ENCODE measurements at regions not wholly inside any gene's neighbourhood (a gene's known extent, or its start where the extent isn't known, plus 50 kb on each side); places are given as distances from the start of the nearest gene placed in this dataset.

DNA sequence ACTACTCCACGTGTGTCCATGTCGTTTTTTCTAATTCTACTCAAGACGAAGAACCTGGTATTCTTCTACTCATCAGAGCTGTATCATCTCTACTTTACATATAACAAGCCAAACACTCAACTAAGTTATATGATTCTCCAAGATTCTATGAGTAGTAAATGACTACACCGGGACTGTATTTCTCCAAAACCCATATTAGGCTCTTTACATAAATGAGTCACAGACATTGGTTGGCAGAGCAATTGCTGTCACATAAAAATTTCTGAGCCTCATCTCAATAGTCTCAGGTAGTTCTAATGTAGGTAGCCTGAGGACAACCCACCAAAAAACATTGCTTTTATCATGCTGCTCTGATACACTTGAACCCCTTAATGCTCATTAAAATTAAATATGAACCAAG lies 1092.3 kb upstream of the NXPH2 start:
- Histone ChIP-seq H3K27ac (no peak overlapping the region), H3K4me1 (no peaks in the 10 kb centered on the region), H3K9me3 (no peaks in the 10 kb centered on the region), H3K27me3 (no peaks in the 10 kb centered on the region), H3K36me3 (no peaks in the 10 kb centered on the region), H3K4me3 (no peak overlapping the region)
- FAIRE-seq (no peak), DNase-seq (no peak), ATAC-seq (no peak)
- 62 to 77% methylated on average over 4 of the region's 4 CpGs for WGBS, 2 donors
- TF ChIP-seq, protein P1, sequence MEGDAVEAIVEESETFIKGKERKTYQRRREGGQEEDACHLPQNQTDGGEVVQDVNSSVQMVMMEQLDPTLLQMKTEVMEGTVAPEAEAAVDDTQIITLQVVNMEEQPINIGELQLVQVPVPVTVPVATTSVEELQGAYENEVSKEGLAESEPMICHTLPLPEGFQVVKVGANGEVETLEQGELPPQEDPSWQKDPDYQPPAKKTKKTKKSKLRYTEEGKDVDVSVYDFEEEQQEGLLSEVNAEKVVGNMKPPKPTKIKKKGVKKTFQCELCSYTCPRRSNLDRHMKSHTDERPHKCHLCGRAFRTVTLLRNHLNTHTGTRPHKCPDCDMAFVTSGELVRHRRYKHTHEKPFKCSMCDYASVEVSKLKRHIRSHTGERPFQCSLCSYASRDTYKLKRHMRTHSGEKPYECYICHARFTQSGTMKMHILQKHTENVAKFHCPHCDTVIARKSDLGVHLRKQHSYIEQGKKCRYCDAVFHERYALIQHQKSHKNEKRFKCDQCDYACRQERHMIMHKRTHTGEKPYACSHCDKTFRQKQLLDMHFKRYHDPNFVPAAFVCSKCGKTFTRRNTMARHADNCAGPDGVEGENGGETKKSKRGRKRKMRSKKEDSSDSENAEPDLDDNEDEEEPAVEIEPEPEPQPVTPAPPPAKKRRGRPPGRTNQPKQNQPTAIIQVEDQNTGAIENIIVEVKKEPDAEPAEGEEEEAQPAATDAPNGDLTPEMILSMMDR (IDR thresholded peaks at IDR 0.05), result no peak
- intact Hi-C loops (cut with DNase I), result no loop called here

DNA sequence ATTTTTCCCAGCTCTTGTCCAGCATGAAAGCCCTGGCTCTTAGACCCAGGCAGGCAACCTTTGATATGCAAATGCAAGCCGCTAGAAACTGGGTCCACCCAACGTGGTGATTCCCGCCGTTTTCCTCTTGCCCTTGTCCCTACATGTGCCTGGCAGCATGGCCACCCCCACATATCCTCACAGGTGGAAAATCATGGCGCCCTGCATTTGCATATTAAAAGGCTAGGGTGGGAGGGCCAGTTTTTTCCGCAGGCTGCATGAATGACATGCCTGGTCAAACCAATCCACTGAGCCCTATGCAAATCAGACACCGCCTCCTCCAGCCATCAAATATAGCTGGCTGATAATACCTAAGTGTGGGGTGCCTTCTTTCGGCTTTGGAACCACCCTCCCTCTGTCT lies 1091.8 kb upstream of the NXPH2 start:
- TF ChIP-seq, protein P1 (IDR thresholded peaks at IDR 0.05), result no peak
- DNase-seq, result no peak
- no peak for ATAC-seq
- Histone ChIP-seq H3K36me3 (no peaks in the 10 kb centered on the region), H3K27me3 (no peaks in the 10 kb centered on the region), H3K9me3 (no peaks in the 10 kb centered on the region), H3K4me1 (no peaks in the 10 kb centered on the region), H3K27ac (no peak overlapping the region), H3K4me3 (no peak overlapping the region)
- intact Hi-C loops (cut with DNase I), result no loop called here
- 69 to 73% methylated on average over 8 of the region's 8 CpGs for WGBS, 2 donors
- no peak for FAIRE-seq

DNA sequence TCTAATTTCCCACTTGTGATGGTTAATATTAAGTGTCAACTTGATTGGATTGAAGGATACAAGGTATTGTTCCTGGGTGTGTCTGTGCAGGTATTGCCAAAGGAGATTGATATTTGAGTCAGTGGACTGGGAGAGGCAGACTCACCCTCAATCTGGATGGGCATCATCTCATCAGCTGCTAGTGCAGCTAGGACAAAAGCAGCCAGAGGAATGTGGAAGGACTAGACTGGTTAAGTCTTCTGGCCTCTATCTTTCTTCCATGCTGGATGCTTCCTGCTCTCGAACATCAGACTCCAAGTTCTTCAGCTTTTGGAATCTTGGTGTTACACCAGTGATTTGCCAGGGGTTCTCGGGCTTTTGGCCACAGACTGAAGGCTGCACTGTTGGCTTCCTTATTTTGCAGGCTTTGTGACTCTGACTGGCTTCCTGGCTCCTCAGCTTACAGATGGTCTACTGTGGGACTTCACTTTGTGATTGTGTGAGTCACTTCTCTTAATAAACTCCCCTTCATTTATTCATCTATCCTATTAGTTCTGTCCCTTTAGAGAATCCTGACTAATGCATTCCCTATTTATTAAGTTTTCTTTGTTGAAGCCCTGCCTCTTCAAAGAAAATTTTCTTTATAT lies 1087.5 kb upstream of the NXPH2 start:
- DNase-seq (no peak), FAIRE-seq (no peak), ATAC-seq (no peak)
- H3K9me3 ChIP-seq, result no peaks in the 10 kb centered on the region
- no peak overlapping the region for H3K4me3 ChIP-seq
- H3K36me3 ChIP-seq, result no peaks in the 10 kb centered on the region
- H3K27me3 ChIP-seq, result no peaks in the 10 kb centered on the region
- TF ChIP-seq, protein P1 (IDR thresholded peaks at IDR 0.05), result no peak
- H3K4me1 ChIP-seq, result no peaks in the 10 kb centered on the region
- WGBS, 2 donors, result 40 to 43% methylated on average over 2 of the region's 2 CpGs
- intact Hi-C loops (cut with DNase I), result no loop called here
- no peak overlapping the region for H3K27ac ChIP-seq

DNA sequence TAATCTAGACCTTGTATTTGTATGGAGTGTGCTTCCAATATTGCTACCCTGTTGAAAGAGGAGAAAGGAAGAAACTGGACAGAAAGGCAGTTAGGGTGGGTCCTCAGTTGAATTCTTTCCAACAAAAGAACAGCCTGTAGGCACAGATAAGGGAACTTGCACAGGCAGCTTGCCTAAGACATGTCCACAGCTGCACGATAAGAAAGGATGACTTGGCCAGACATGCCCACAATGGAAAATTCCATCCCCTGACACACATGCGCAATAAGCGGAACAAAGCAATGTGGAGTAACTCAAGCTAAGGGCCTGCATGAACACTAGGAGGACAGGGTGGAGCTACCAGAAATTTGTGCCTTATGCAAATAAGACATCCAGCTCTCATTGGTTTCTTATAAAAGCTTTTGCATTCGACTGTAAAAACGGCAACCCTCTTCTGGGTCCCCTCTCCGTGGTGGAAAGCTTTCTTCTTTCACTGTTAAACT lies 1084.7 kb upstream of the NXPH2 start:
- 63 to 70% methylated on average over 6 of the region's 6 CpGs for WGBS, 2 donors
- FAIRE-seq, result no peak

More for the DNA sequence above, 1084.7 kb upstream of the NXPH2 start:
- ATAC-seq (no peak), DNase-seq (no peak)
- Histone ChIP-seq H3K27me3 (no peaks in the 10 kb centered on the region), H3K9me3 (no peaks in the 10 kb centered on the region), H3K27ac (no peak overlapping the region), H3K4me1 (no peaks in the 10 kb centered on the region), H3K36me3 (no peaks in the 10 kb centered on the region), H3K4me3 (no peak overlapping the region)
- intact Hi-C loops (cut with DNase I), result no loop called here
- TF ChIP-seq, protein P1 (IDR thresholded peaks at IDR 0.05), result no peak

Measured in pancreas (tissue), 10 donors.